ENCODE measurements at regions not wholly inside any gene's neighbourhood (a gene's known extent, or its start where the extent isn't known, plus 50 kb on each side); places are given as distances from the start of the nearest gene placed in this dataset.

GRCh38 chr6:164887660-164888059, 421.7 kb downstream of the C6orf118 start:
- no peak for TF ChIP-seq CTCF (conservative IDR thresholded peaks at IDR 0.05; ENCODE audit: low read depth, low read length)
- Histone ChIP-seq H2AFZ (ENCODE audit: low read depth) (no peak overlapping the region), H3K27ac (no peak overlapping the region), H3K9ac (no peak overlapping the region), H4K20me1 (ENCODE audit: insufficient read depth) (no peaks in the 10 kb centered on the region), H3K79me2 (ENCODE audit: insufficient read depth, low read depth) (no peaks in the 10 kb centered on the region), H3K27me3 (ENCODE audit: insufficient read depth, low read depth) (no peaks in the 10 kb centered on the region), H3K4me3 (IDR thresholded peaks at IDR 0.05; ENCODE audit: insufficient read depth, low read depth, low read length) (no peak overlapping the region), H3K36me3 (ENCODE audit: insufficient read depth) (no peaks in the 10 kb centered on the region), H3K4me1 (ENCODE audit: low read depth, poor library complexity, severe bottlenecking) (no peaks in the 10 kb centered on the region), H3K4me2 (no peak overlapping the region)

DNA sequence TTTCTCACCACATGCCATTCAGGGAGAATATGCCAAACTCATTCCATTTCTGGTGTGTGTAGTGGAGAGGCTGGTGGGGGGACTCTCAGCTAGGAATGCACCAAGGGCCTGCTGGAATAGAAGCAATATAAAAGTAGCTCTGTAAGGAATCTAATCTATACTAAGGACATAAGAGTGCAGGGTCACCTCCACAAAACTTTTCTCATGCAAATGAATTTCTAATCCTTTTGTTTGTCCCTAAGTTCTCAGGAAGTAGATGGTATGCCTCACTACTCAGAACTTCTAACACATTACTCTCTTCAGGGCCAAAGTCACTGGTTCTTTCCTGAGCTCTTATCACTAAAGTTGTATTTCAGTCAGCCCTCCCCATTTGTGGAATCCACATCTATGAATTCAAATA, 427.2 kb downstream of the C6orf118 start:
- Histone ChIP-seq H3K27me3 (ENCODE audit: insufficient read depth, low read depth) (no peaks in the 10 kb centered on the region), H4K20me1 (ENCODE audit: insufficient read depth) (no peaks in the 10 kb centered on the region), H3K4me2 (no peak overlapping the region), H3K79me2 (ENCODE audit: insufficient read depth, low read depth) (no peaks in the 10 kb centered on the region), H3K36me3 (ENCODE audit: insufficient read depth) (no peaks in the 10 kb centered on the region), H3K9ac (no peak overlapping the region), H2AFZ (ENCODE audit: low read depth) (no peak overlapping the region), H3K27ac (no peak overlapping the region), H3K4me1 (ENCODE audit: low read depth, poor library complexity, severe bottlenecking) (peaks cover 11% of the 10 kb centered on the region), H3K4me3 (IDR thresholded peaks at IDR 0.05; ENCODE audit: insufficient read depth, low read depth, low read length) (no peak overlapping the region)
- TF ChIP-seq CTCF (conservative IDR thresholded peaks at IDR 0.05; ENCODE audit: low read depth, low read length): no peak

DNA sequence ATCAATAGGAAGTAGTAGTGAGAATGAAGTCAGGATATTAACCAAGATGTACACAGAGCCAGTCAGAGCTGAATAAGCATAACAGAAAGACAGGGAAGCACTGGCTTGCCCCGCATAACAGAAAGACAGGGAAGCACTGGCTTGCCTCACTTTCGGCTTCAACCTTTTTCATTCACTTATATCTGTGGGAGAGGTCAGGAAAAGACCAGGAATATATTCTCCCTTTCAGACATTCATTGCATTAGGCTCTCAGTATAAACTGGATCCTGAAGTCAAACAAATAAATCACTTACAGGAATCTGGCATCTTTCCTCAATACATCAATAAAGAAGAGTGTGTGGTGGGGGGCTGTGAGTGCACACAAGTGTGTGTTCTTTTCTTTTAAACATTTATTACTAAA, 437.6 kb downstream of the C6orf118 start:
- Histone ChIP-seq H3K4me1 (ENCODE audit: low read depth, poor library complexity, severe bottlenecking) (no peaks in the 10 kb centered on the region), H4K20me1 (ENCODE audit: insufficient read depth) (no peaks in the 10 kb centered on the region), H3K27ac (no peak overlapping the region), H3K9ac (no peak overlapping the region), H3K36me3 (ENCODE audit: insufficient read depth) (no peaks in the 10 kb centered on the region), H2AFZ (ENCODE audit: low read depth) (no peak overlapping the region), H3K79me2 (ENCODE audit: insufficient read depth, low read depth) (no peaks in the 10 kb centered on the region), H3K4me2 (no peak overlapping the region), H3K4me3 (IDR thresholded peaks at IDR 0.05; ENCODE audit: insufficient read depth, low read depth, low read length) (no peak overlapping the region), H3K27me3 (ENCODE audit: insufficient read depth, low read depth) (no peaks in the 10 kb centered on the region)
- TF ChIP-seq CTCF (conservative IDR thresholded peaks at IDR 0.05; ENCODE audit: low read depth, low read length): no peak

- TF ChIP-seq CTCF (conservative IDR thresholded peaks at IDR 0.05; ENCODE audit: low read depth, low read length): no peak
- no peaks in the 10 kb centered on the region for H3K27me3 ChIP-seq (ENCODE audit: insufficient read depth, low read depth)
- H3K4me1 ChIP-seq (ENCODE audit: low read depth, poor library complexity, severe bottlenecking): no peaks in the 10 kb centered on the region
- no peak overlapping the region for H3K27ac ChIP-seq
- H4K20me1 ChIP-seq (ENCODE audit: insufficient read depth): no peaks in the 10 kb centered on the region
- H3K36me3 ChIP-seq (ENCODE audit: insufficient read depth): no peaks in the 10 kb centered on the region
- no peak overlapping the region for H2AFZ ChIP-seq (ENCODE audit: low read depth)
- no peak overlapping the region for H3K9ac ChIP-seq
- H3K4me3 ChIP-seq (IDR thresholded peaks at IDR 0.05; ENCODE audit: insufficient read depth, low read depth, low read length): no peak overlapping the region
- H3K4me2 ChIP-seq: no peak overlapping the region
- H3K79me2 ChIP-seq (ENCODE audit: insufficient read depth, low read depth): no peaks in the 10 kb centered on the region
Observed at GRCh38 chr6:164870164-164870563, 439.2 kb downstream of the C6orf118 start.

- no peaks in the 10 kb centered on the region for H3K27me3 ChIP-seq (ENCODE audit: insufficient read depth, low read depth)
- no peak overlapping the region for H2AFZ ChIP-seq (ENCODE audit: low read depth)
- no peak overlapping the region for H3K4me3 ChIP-seq (IDR thresholded peaks at IDR 0.05; ENCODE audit: insufficient read depth, low read depth, low read length)
- no peak overlapping the region for H3K27ac ChIP-seq
- no peaks in the 10 kb centered on the region for H3K36me3 ChIP-seq (ENCODE audit: insufficient read depth)
- no peaks in the 10 kb centered on the region for H3K4me1 ChIP-seq (ENCODE audit: low read depth, poor library complexity, severe bottlenecking)
- H3K4me2 ChIP-seq: no peak overlapping the region
- no peaks in the 10 kb centered on the region for H3K79me2 ChIP-seq (ENCODE audit: insufficient read depth, low read depth)
- no peaks in the 10 kb centered on the region for H4K20me1 ChIP-seq (ENCODE audit: insufficient read depth)
- no peak overlapping the region for H3K9ac ChIP-seq
- no peak for TF ChIP-seq CTCF (conservative IDR thresholded peaks at IDR 0.05; ENCODE audit: low read depth, low read length)
Observed at GRCh38 chr6:164861967-164862366, 447.4 kb downstream of the C6orf118 start.
